HL-60 (cell line): ENCODE measurements at regions not wholly inside any gene's neighbourhood (a gene's known extent, or its start where the extent isn't known, plus 50 kb on each side); places are given as distances from the start of the nearest gene placed in this dataset.

ENCODE experiments used
- DNase-seq, 2 experiments: peaks; one replicate each; pipeline ENCODE4 v3.0.0-alpha.2; 2010 to 2020; ENCODE audit warnings: low read depth in 1 of 2, low spot score in 1 of 2
- H3K27ac ChIP-seq: fragments of 250-450 bp; sonication (Bioruptor Pico); replicated peaks from 2 replicates; pipeline ENCODE4 v1.5.1; 2020; ENCODE audit warnings: mild to moderate bottlenecking, moderate library complexity
- H3K27me3 ChIP-seq: fragments of 250-450 bp; sonication (Bioruptor Pico); 2 replicates; pipeline ENCODE4 v1.5.1; 2021; ENCODE audit warnings: mild to moderate bottlenecking, moderate library complexity; ENCODE audit not compliant: insufficient read depth, poor library complexity, severe bottlenecking
- H3K4me3 ChIP-seq: replicated peaks from 2 replicates; pipeline ENCODE4 v1.5.1; 2011; ENCODE audit warnings: mild to moderate bottlenecking, control low read depth, low read length; ENCODE audit not compliant: insufficient read depth
- CTCF ChIP-seq: IDR thresholded peaks from one replicate; pipeline ENCODE4 v1.5.1; 2011; ENCODE audit warnings: low read length, control low read depth, inconsistent platforms; ENCODE audit not compliant: insufficient read depth
- GABPA ChIP-seq: IDR thresholded peaks from 2 replicates; pipeline ENCODE4 v1.6.1; 2012; ENCODE audit warnings: low read depth
- POLR2AphosphoS5 ChIP-seq: IDR thresholded peaks from 2 replicates; pipeline ENCODE4 v1.6.1; 2012; ENCODE audit warnings: low read depth
- REST ChIP-seq: IDR thresholded peaks from 2 replicates; pipeline ENCODE4 v1.6.1; 2012; ENCODE audit warnings: low read depth; ENCODE audit not compliant: insufficient replicate concordance
- SPI1 ChIP-seq: IDR thresholded peaks from 2 replicates; pipeline ENCODE4 v1.6.1; 2012; ENCODE audit warnings: low read depth, mild to moderate bottlenecking, borderline replicate concordance

- DNase-seq: no peak
- Histone ChIP-seq H3K27ac (no peak overlapping the region), H3K27me3 (no peaks in the 10 kb centered on the region), H3K4me3 (no peak overlapping the region)
- no peak for TF ChIP-seq SPI1
- no peak for TF ChIP-seq CTCF
- TF ChIP-seq REST: no peak
- no peak for TF ChIP-seq GABPA
- no peak for TF ChIP-seq POLR2AphosphoS5
Measured at GRCh38 chr4:111755571-111755970, 389.7 kb upstream of the FAM241A start.

DNA sequence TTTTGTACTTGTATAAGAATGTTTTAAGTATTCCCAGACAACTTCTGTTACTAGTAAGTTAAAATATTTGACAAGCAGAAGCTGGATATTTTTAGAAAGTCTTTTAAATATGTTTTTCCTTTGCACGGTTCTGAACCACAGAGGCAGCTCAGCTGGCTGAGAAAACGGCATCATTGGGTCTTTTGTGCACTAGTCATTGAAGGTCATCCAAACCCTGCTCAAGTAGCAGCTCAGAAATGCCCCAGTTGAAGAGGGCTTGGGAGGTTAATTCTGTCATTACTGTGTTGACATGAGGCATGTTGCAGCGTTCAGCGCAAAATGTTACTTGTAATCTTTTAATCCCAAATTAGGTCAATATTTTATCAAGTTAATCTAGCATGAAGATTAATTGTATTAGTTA, 383.7 kb upstream of the FAM241A start:
- Histone ChIP-seq H3K27me3 (no peaks in the 10 kb centered on the region), H3K27ac (no peak overlapping the region), H3K4me3 (no peak overlapping the region)
- no peak for DNase-seq
- no peak for TF ChIP-seq POLR2AphosphoS5

DNA sequence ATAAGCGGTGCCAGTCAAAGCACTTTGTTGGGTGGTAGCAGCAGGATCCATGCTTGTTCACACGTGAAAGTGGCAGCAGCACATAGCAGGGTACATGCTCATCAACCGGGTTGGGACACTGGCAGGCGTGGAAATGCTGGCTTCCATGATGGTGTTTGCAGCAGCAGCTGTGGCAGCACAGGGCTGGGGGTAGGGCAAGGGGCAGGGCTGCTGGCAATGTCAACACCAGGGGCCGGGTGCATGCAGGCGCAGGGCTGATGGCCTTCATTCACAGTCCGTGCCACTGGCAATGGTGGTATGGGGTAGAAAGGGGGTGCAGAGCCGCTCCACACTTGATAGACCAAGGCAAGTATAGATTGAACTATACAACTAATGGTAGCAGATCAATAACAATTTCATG, 374.7 kb upstream of the FAM241A start:
- TF ChIP-seq POLR2AphosphoS5 (no peak), REST (no peak), GABPA (no peak), SPI1 (no peak)
- no peak for DNase-seq
- Histone ChIP-seq H3K4me3 (no peak overlapping the region), H3K27me3 (no peaks in the 10 kb centered on the region), H3K27ac (no peak overlapping the region)

DNA sequence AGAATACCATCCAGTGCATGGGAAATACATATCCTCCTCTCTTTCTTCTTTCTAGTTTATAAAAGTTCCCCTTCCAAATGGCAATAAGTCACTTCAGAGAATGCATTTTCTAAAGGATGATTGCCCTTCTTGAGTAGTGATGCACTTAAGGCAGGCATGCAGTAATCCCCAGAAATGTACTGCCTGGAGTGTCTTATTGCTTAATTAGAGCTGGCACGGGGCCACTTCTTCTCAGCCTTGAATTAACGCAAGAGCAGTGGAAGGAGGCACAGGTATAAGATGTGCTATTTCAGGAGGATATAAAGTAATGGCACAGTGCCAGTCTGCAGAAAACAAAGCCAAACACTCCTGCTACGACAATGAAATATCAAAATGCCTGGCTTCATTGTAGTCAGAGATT, 371.4 kb upstream of the FAM241A start:
- Histone ChIP-seq H3K4me3 (no peak overlapping the region), H3K27me3 (no peaks in the 10 kb centered on the region), H3K27ac (no peak overlapping the region)
- TF ChIP-seq CTCF (no peak), GABPA (no peak), POLR2AphosphoS5 (no peak), REST (no peak), SPI1 (no peak)
- no peak for DNase-seq
